NCI-H748 (cell line): ENCODE measurements at regions not wholly inside any gene's neighbourhood (a gene's known extent, or its start where the extent isn't known, plus 50 kb on each side); places are given as distances from the start of the nearest gene placed in this dataset.
"Not testable (repeated sequence)": the region's sequence is repeated elsewhere in the genome, so short reads cannot be mapped to it uniquely, and the experiment has no call there.

Experiments
- DNase-seq: peaks from one replicate; lab custom pipeline; 2025; ENCODE audit not compliant: unreplicated experiment; lab: John Stamatoyannopoulos, UW

DNA sequence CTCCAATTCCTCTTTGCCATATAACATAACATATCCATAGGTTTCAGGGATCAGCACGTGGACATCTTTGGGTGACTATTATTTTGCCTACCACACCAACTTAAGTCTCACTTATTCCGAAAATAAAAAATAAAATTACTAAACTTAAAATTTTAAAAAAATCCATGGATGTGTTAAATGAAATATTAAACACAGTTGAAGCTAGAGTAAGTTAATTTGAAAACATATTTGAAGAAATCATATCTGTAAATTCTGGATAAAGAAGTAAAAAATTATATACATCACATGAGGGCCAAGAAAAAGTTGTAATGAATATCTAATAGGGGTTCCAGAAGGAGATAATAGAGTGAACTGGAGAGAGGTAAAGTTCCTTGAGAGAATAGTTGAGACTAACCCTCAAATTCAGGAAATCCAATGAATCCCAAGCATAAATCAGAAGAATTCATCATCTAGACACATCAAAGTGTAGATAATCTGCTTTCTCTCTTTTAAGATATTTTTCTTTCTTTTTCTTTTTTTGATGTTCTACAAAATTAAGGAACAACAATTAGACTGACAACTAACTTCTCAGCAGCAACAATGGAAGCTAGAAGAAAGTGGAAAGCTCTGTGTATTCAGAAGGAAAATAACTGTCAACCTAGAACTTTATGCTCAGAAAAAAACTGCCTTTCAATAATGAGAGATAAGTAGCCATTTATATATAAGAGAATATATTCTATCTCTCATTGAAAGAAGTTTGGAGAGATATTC is 147.4 kb downstream of the ABHD5 start:
- no peak for DNase-seq

DNA sequence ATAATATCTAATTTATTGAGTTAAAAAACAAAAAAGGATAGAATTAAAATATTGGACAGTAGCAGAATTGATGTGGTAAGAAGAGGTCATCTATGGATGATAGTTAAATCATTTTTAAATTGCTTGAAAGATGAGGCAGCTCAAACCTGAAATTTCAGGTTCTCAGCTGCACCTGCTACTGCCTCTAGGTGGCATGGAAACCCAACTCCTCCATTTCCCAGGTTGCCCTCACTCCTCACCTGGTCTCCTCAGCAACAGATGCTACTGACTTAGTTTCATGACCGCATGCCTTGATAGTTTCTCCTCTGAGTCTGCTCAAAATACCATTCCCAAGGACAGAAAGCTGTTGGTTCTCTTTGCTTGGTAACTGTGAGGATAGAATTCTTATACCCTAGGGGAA is 148.1 kb downstream of the ABHD5 start:
- no peak for DNase-seq

DNA sequence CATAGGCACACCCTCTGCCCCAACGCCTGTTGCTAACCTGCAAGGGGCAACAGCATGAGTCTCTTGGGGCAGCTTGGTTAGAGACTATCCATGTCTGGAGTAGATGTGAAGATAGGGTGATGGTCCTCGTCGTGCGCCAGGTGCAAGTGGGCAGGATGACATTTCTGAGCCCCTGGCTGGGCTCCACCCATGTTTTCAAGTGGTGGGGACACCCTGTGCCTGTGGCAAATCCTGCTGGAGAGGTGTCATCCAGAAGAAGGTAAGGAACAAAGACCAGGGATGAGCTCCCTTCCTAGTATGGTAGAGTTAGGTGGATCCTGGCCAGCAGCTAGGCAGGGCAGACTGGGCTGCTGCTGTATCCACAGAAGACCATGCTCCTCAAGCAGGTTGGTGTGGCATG is 152.6 kb downstream of the ABHD5 start:
- DNase-seq, result no peak

DNA sequence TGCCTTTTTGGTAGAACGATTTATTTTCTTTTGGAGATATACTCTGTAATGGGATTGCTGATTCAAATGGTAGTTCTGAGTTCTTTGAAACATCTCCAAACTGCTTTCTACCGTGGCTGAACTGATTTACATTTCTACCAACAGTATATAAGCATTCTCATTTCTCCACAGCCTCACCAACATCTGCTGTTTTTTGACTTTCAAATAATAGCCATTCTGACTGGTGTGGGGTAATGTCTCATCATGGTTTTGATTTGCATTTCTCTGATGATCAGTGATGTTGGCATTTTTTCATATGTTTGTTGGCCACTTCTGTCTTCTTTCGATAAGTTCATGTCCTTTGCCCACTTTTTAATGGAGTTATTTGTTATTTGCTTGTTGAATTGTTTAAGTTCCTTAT is 154.0 kb downstream of the ABHD5 start:
- DNase-seq, result no peak

DNA sequence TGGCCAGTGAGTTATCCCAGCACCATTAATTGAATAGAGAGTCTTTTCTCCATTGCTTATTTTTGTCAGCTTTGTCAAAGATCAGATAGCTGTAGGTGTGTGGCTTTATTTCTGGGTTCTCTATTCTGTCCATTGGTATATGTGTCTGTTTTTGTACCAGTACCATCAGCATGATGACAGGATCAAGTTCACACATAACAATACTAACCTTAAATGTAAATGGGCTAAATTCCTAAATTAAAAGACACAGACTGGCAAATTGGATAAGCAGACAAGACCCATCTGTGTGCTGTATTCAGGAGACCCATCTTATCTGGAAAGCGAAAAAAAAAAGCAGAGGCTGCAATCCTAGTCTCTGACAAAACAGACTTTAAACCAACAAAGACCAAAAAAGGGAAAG is 154.8 kb downstream of the ABHD5 start:
- DNase-seq, result not testable (repeated sequence)

DNA sequence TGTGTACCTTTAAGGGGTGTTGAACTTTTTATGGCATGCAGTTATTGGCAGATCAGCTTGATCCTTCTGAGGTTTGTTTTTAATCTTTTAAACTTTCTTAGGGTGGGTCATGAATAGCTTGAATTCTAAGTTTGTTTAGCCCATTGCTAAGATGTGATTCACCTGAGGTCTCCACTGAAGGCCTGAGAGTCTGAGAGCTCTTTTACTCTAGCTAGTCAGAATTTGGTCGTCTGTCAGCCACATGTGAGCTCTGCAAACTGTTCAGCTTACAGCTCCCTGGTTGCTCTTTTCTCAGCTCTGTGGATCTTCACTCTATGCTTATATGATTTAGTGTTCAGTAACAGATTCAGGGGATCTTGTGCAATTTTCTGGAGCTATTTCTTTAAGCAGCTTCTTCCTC is 161.3 kb downstream of the ABHD5 start:
- DNase-seq, result no peak

DNA sequence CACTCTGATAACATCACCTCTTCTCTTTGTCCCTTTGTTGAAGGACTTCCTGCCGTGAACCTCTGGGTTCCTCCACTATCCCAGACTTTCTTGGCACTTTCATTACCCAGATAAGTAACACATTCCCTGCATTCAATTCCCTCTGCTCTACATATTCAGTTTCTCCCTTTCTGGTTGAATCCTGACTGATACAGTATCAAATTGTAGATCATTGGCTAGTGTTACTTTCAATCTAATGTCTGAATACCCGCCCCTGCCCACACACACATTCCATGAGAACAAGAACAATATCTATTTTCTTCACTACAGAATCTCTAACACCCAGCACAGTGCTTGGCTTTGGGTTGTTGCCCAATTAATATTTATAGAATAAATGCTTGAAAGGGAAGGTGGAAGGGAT is 163.5 kb downstream of the ABHD5 start:
- DNase-seq, result no peak

DNA sequence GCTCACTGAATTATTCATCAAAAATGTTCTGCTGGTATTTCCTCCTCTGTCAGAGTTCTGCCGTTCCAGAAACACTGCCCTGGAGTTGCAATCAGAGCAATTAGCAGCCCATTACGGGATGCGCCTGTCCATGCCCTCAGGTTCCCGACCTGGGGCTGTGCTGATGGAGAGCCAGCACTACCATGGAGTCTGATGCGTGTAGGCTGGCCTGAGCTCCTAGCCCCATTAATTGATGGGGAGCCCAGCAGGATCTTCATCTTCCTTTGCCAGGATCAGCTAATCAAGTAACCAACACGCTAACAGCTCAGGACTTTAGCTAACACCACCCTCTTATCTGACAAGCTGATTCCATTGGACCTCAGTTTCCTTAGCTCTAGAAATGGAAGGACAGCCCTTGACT is 164.2 kb downstream of the ABHD5 start:
- DNase-seq, result no peak

DNA sequence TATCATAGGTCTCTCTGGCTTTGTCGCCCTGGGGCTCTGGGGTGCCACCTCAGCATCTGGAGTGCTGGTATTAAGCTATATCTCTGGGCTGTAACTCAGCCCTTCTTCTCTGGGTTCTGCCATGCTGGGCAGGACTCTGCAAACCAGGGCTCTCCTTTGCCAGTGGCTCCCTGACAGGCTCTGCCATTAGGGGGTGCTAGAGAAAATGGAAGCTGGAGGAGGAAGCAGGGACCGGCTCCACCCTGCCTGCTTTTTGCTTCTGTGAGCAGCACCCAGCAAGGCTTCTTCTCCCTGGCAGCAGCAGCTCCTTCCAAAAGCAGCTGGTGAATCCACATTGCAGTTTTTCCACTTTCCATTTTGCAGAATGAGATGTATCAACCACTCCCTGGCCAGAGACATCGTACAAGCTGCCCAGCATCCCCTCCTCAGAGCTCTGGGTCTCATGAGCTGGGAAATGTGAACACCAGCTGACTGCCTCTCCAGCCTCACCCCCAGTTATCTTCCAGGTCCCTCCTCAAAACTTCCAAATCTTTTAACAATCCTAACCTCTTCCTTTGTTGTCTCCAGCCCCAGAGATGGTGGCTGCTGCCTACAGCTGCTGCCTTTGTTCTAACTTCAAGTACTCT is 165.0 kb downstream of the ABHD5 start:
- DNase-seq, result peak; percentile 69

DNA sequence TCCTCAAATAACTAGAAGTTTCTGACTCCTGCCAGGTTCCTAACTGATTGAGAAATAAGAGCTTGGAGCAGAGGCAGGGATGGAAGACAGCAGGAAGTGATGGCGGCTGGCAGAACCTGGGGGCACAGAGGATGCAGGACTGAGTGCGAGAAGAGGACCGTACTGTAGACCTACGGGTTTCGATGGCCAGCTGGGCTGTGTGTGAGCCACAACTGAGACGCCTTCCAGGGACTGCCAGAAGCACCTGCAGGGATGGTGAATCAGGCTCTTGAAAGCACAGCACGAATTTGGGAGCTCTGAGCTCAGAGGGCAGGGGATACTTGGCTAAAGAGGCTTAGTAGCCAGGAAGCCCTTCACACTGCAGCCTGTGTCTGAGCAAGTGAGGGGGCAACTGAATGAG is 165.6 kb downstream of the ABHD5 start:
- DNase-seq, result no peak

DNA sequence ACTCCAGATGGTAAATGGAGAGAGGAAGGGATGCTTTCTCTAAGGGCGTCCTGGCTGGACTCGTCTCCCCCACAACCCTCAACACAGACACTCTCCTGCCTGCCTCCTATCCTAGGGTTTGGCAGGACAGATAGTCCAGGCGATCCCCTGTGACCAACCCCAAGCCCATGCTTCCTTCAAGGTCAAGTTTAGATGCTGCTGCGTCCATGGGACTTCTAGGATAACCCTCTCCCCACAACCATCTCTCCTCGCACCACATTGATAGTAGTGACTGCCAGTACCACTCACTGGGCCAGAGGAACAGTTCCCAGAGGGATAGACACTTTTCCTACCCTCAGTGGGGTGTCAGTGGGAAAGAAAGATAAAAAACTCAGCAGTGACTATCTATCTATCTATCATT is 166.0 kb downstream of the ABHD5 start:
- no peak for DNase-seq

DNA sequence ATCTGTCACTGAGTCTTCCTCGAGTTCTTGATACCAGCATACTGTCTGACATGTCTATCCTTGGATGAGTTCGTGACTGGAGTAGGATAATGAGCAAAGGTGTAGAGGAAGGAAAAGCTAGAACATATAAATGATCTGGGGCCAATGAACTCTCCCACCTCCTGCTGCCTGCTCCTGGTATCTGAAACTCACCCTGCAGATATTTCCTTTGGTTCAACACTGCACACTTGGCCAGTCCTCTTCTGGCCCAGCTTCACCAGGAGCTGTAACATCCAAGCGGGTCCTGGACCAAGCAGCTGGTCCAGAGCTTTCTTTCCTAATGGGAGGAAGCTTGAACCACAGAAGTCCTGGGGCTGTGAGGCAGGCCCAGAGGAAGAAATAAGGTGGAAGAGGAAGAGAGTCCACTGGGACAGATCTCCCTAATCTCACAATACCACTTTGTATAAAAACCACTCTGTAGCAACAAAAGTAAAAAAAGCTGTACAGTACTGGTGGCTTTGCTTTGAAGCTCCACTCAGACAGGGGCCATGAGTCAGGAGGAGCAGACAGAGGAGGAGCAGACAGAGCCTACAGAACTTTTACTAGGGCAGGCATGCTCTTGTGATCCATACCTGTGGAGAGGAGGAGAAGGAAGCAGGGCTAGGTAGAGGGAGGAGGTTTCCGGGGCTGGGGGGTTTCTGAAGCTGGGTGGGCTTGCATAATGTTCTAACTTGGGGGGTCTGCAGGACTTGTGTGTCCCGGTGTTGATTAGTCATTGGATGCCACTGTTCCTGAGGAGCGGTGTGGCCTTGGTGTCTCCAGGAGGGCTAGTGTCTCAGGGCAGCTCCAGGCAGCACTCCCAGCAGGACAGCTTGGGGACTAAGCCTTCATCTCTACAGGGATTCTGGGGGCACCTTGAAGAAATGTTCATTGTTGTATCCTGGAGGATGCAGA is 166.9 kb downstream of the ABHD5 start:
- DNase-seq, result no peak

DNA sequence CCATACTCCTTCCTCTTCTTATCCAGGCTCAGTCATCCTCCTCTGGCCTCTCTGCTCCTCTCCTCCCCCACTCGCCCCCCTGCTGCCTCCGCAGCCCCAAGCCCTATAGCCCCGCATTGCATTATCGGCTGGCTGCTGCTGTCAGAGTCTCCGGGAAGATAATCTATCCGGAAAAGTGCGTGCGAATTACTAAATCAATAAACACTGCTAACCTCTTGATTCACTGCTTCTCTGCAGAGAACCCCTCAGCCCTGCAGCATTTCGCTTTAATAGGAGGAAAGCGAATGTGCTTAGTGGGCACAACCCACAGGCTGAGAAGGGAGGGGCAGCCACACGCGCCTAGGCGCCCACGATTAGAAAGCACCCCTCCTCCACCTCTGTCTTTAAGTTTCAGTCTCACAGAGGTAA is 167.6 kb downstream of the ABHD5 start:
- peak; percentile 63 for DNase-seq

DNA sequence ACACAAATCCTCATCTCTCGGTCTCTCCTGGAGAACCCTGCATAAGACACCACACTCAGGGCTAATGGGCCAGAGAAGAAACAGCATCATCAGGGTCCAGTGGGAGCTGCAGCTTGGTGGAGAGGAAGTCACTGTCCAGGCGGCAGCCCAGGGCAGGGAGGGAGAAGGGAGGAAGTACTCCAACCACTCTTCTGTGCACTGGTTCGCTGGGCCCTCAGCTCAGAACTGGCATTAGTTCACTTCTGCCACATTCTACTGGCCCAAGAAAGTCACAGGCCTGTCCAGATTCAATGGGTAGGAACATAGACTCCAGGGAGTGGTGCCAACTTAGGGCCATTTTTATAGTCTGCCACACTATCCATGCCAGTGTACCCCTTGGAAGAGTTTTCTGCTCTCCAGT is 169.0 kb downstream of the ABHD5 start:
- no peak for DNase-seq

DNA sequence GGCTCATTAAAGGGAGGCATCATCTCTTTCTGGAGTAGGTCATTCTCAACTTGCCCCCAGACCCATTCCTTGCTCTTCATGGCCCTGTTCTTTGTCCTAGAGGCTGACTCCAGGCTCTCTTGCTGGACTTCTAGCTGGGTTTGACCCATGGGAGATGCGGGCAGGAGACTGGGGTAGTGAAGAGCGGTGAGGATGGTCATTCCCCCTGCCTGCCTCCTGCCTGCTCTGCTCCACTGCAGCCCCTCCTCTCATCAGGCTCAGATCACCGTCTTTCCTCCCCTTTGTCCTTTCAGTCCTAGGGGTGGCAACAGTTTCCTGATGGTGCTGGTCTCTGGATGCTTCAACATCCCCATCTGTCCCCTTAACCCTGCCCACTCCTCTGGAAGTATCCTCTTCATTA is 170.9 kb downstream of the ABHD5 start:
- DNase-seq, result no peak

DNA sequence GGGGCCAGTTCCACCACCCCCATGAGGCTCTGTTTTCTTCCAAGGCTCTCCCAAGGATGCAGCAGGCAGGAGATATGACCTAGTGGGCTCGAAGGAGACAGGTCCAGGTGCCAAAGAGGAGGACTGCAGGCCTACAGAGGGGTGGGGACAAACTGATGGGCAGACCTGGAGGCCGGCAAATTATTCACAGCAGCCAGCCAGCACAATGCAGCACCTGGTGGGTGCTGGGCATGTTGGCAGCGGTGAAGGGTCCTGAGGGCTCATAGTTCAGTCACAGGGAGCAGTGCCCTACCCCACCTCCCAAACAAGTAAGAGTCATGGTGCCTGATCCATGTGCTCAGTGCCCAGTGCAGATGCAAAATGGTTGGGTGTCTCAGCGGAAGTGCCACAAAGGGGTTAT is 171.7 kb downstream of the ABHD5 start:
- DNase-seq, result no peak

DNA sequence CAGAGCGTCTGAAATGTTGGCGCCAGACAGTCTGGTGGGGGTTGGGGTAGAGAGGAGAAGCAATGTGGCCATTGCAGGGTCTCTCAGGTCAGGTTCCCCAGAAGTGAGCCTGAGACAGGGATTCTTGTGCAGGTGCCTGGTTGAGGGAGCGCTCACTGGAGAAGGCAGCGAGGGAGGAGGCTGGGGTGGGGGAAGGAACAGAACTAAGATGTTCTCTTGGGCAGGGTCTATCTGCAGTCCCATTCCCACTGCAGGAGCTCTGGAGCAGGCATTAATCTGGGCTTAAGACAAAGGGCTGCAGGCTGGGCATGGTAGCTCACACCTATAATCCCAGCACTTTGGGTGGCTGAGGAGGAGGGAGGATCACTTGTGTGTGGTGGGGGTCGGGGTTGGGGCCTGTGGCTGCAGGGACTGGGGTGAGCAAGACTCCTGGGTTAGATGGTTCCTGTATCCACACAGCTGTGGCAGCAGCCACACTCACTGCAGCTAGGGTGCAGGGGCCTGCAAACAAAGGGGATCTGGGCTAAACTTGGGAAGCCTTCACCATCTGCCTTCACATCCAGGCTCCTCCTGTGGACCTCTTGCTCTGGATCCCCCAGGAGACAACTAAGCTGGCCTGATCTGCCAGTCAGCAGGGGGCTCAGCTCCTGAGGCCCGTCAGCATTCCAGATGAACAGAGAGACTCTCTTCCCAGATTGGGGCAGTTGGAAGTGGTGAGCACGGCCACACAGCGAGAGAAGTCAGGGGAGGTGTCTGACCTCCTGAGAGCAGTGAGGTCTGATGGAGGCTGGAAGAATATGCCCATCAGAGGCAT is 172.5 kb downstream of the ABHD5 start:
- DNase-seq, result no peak

DNA sequence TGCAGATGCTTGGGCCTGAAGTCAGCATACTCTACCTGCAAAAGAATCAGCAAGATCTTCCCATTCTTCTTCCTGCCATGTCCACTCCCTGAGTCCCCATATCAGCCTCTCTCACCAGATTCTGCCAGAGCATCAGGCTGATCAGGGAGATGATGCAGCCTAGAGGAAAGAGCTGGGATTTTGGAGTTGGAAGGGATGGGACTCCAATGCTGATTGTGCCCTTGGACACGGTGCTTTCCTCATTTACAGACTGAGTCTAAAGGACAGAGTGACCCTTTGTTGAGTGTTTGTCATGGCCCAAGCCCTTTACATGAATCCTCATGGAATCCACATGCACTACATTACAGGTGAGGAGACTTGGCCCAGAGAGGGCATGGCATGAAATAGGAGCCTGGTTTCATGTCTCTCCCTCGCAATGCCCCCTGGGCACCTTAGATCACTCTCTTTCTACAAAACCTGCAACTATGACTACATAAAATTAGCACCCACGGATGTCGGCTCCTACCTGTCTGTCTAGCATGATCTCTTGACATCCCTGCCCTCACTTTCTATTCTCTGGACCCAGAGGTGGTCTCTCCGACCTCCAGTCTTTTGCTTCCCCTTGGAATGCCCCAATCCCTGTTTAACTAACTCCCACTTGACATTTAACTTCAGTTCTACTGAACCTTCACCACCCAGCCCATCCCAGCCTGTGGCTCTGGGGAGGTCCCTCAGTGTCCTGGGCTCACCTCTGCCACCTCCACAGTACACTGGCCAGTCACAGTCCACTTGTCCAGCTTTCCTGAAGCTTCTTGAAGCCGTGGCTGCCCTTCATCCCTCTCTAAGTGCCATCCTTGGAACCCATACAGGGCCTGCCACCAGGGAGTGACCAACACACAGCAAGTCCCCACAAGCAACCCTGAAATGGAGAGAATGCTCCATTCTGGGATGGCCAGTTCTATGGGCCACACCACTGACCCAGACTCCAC is 173.5 kb downstream of the ABHD5 start:
- DNase-seq, result no peak

DNA sequence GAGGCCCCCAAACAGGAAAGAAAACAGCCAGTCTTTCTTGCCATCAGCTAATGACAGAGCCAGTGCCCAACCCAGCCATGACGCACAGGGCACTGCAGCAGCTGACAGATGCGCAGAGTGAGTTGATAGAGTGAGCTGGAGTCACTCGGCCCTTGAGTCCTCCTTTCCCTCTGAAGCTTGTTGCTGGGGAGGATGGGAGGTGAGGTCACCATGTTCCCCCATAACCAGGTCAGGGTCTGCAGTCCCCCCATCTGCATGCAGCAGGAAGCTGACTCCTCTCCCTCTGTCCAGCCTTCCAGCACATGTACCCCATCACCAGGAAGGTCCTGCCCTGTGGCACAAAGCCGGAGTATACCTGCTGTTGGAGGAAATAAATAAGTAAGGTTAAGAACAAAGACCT is 174.6 kb downstream of the ABHD5 start:
- DNase-seq, result no peak
